CD4-positive, alpha-beta T cell (primary cell): ENCODE measurements at regions not wholly inside any gene's neighbourhood (a gene's known extent, or its start where the extent isn't known, plus 50 kb on each side); places are given as distances from the start of the nearest gene placed in this dataset.

Experiments
- ATAC-seq: fragments of 200-7000 bp; cut with Tn5 transposase; one replicate; pipeline ENCODE4 v1.10.0; 2022; ENCODE audit warnings: mild to moderate bottlenecking; ENCODE audit not compliant: poor library complexity
- CTCF ChIA-PET: fragments of 350-600 bp; sonication (Branson Sonifier 250); formaldehyde crosslinking; loops from one replicate; lab custom pipeline; 2021; ENCODE audit warnings: antibody characterized with exemption, inconsistent platforms; lab: Charles Lee
- POLR2A ChIA-PET: fragments of 350-600 bp; sonication (Branson Sonifier 250); formaldehyde crosslinking; loops from one replicate; lab custom pipeline; 2021; ENCODE audit warnings: antibody characterized with exemption, inconsistent platforms; lab: Charles Lee
- DNase-seq, 14 experiments: peaks; one replicate each; pipeline ENCODE4 v3.0.0-alpha.2; 2013 to 2020; ENCODE audit warnings: mixed read lengths in 2 of 14
- H3K27ac ChIP-seq, 2 donors: one replicate each; pipeline versions ENCODE4 v1.5.1 to v1.7.0; 2013; ENCODE audit warnings: low read length in 2 of 2, low read depth in 1 of 2, mild to moderate bottlenecking in 1 of 2
- H3K27me3 ChIP-seq, 2 experiments: 1 replicate in 1 of 2; 2 replicates in 1 of 2; pipeline versions ENCODE4 v1.6.1 to v1.7.0; 2013; ENCODE audit warnings: low read length in 2 of 2, control low read depth in 1 of 2, mild to moderate bottlenecking in 1 of 2, moderate library complexity in 1 of 2; ENCODE audit not compliant: insufficient read depth in 2 of 2, control insufficient read depth in 1 of 2
- H3K36me3 ChIP-seq: one replicate; pipeline ENCODE4 v1.6.1; 2013; ENCODE audit warnings: low read length, control low read depth; ENCODE audit not compliant: insufficient read depth
- H3K4me1 ChIP-seq: one replicate; pipeline ENCODE4 v1.6.1; 2013; ENCODE audit warnings: low read length, control low read depth; ENCODE audit not compliant: insufficient read depth
- H3K4me3 ChIP-seq: one replicate; pipeline ENCODE4 v1.5.1; 2013; ENCODE audit warnings: mild to moderate bottlenecking, low read length, moderate library complexity
- H3K9me3 ChIP-seq, 2 experiments: 1 replicate in 1 of 2; 2 replicates in 1 of 2; pipeline versions ENCODE4 v1.6.1 to v1.7.0; 2013; ENCODE audit warnings: low read length in 2 of 2, mild to moderate bottlenecking in 2 of 2, control low read depth in 1 of 2, moderate library complexity in 1 of 2; ENCODE audit not compliant: control insufficient read depth in 1 of 2, insufficient read depth in 1 of 2
- H3K27ac Mint-ChIP-seq: one replicate; pipeline ENCODE4 v1.8.0; 2020; ENCODE audit warnings: mixed read lengths
- H3K27me3 Mint-ChIP-seq: one replicate; pipeline ENCODE4 v1.8.0; 2021; ENCODE audit warnings: mixed read lengths
- H3K36me3 Mint-ChIP-seq: one replicate; pipeline ENCODE4 v1.8.0; 2021; ENCODE audit warnings: low read depth, mixed read lengths
- H3K4me1 Mint-ChIP-seq: one replicate; pipeline ENCODE4 v1.8.0; 2021; ENCODE audit warnings: low read depth, mixed read lengths
- H3K4me3 Mint-ChIP-seq: one replicate; pipeline ENCODE4 v1.8.0; 2020; ENCODE audit warnings: mild to moderate bottlenecking, mixed read lengths
- H3K9me3 Mint-ChIP-seq: one replicate; pipeline ENCODE4 v1.8.0; 2020; ENCODE audit warnings: mixed read lengths
- CTCF ChIP-seq: fragments of 200-600 bp; IDR thresholded peaks from one replicate; pipeline ENCODE4 v1.8.0; 2022; ENCODE audit warnings: antibody characterized with exemption, mild to moderate bottlenecking
- intact Hi-C, 2 experiments: fragments of 100-400 bp; cut with DNase I in 1 of 2; cut with micrococcal nuclease in 1 of 2; formaldehyde crosslinking; loops; one replicate each; pipeline versions ENCODE4 v1.15.1 to v1.9.0; 2023 to 2025; cut with DNase I, micrococcal nuclease

- Mint-ChIP-seq H3K9me3 (no peaks in the 10 kb centered on the region), H3K27me3 (peaks cover 5% of the 10 kb centered on the region), H3K27ac (no peak overlapping the region), H3K4me3 (no peak overlapping the region), H3K4me1 (no peaks in the 10 kb centered on the region), H3K36me3 (no peaks in the 10 kb centered on the region)
- H3K27ac ChIP-seq, result no peak overlapping the region
- ATAC-seq, result no peak
- ChIA-PET POLR2A (interaction anchor here (0.6 kb wide), 1 partner anchor 151 kb away, joined by 4 read pairs; no protein-coding TSS in a partner anchor), CTCF (no interaction called here)
- no peaks in the 10 kb centered on the region for H3K36me3 ChIP-seq
- H3K4me1 ChIP-seq, result no peaks in the 10 kb centered on the region
- H3K27me3 ChIP-seq, result peaks cover 0 to 2% of the 10 kb centered on the region in 2 experiments
- peaks cover 0 to 4% of the 10 kb centered on the region in 2 experiments for H3K9me3 ChIP-seq
- H3K4me3 ChIP-seq, result no peak overlapping the region
- no peak for DNase-seq
- intact Hi-C loops, result loop anchor here in 1 of 2 experiments (5.0 kb wide), 1 partner anchor 233 kb away; no protein-coding TSS in a partner anchor
- no peak for TF ChIP-seq CTCF
Measured at GRCh38 chr22:20639750-20640149, 132.3 kb downstream of the MED15 start.

GRCh38 chr22:20641198-20641892 lies 132.6 kb upstream of the SERPIND1 start:
- Mint-ChIP-seq H3K36me3 (no peaks in the 10 kb centered on the region), H3K27me3 (peaks cover 5% of the 10 kb centered on the region), H3K4me3 (no peak overlapping the region), H3K9me3 (no peaks in the 10 kb centered on the region), H3K27ac (no peak overlapping the region), H3K4me1 (no peaks in the 10 kb centered on the region)
- no peaks in the 10 kb centered on the region for H3K9me3 ChIP-seq
- no peak overlapping the region for H3K4me3 ChIP-seq
- no peaks in the 10 kb centered on the region for H3K4me1 ChIP-seq
- ATAC-seq (no peak), DNase-seq (no peak)
- CTCF ChIA-PET, result no interaction called here
- intact Hi-C loops, result no loop called here
- H3K27ac ChIP-seq, result no peak overlapping the region
- POLR2A ChIA-PET, result no interaction called here
- no peaks in the 10 kb centered on the region for H3K36me3 ChIP-seq
- peaks cover 0 to 2% of the 10 kb centered on the region in 2 experiments for H3K27me3 ChIP-seq
- TF ChIP-seq CTCF, result no peak

- ChIA-PET POLR2A (no interaction called here), CTCF (no interaction called here)
- no peak for TF ChIP-seq CTCF
- no peaks in the 10 kb centered on the region for H3K36me3 Mint-ChIP-seq
- Histone ChIP-seq H3K4me1 (no peaks in the 10 kb centered on the region), H3K4me3 (no peak overlapping the region), H3K27me3 (peaks cover 0 to 2% of the 10 kb centered on the region in 2 experiments), H3K27ac (no peak overlapping the region), H3K9me3 (no peaks in the 10 kb centered on the region), H3K36me3 (no peaks in the 10 kb centered on the region)
- H3K27me3 Mint-ChIP-seq, result peaks cover 5% of the 10 kb centered on the region
- no peaks in the 10 kb centered on the region for H3K4me1 Mint-ChIP-seq
- intact Hi-C loops, result no loop called here
- H3K9me3 Mint-ChIP-seq, result no peaks in the 10 kb centered on the region
- DNase-seq (no peak), ATAC-seq (no peak)
- no peak overlapping the region for H3K4me3 Mint-ChIP-seq
- H3K27ac Mint-ChIP-seq, result no peak overlapping the region
Measured at GRCh38 chr22:20641919-20642579, 131.9 kb upstream of the SERPIND1 start.
